Skeletal muscle cell (primary cell): ENCODE measurements at regions not wholly inside any gene's neighbourhood (a gene's known extent, or its start where the extent isn't known, plus 50 kb on each side); places are given as distances from the start of the nearest gene placed in this dataset.
"Not testable (repeated sequence)": the region's sequence is repeated elsewhere in the genome, so short reads cannot be mapped to it uniquely, and the experiment has no call there.

Source experiments
- DNase-seq: peaks from one replicate; pipeline ENCODE4 v3.0.0-alpha.2; 2010; ENCODE audit warnings: low read depth
- H3K4me3 ChIP-seq: 2 replicates; pipeline ENCODE4 v1.5.1; 2011; ENCODE audit warnings: low read depth, mild to moderate bottlenecking, control low read depth, low read length, moderate library complexity

DNA sequence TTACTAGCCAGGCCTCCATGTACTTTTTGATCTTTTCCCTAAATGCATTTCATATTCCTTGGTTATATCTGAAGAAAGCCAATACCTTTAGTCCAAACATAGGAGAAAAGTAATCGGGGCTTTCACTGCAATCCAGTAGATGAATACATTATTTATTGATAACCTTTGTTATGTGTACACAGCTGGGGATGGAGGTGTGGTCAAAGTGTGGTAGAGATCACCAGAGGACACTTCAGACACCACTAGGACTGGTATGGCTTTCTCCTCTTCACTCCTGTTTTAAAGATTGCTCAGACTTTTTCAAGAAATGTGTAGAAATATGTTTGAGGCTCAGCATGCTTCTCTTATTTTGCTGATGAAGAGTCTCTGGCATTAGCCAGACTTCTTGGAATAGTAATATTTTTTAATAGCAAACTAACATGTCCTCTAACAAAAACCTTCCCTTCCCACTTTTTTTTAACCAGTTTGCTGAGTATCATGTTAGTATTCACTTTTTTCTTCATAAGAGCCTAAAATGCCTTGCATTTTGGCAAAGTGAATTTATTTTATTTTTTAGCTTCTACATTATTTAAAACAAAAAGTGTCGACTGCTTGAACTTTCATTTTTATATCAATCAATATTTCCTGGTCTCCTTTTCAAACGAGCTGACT is 65.6 kb upstream of the MBNL1 start:
- no peak overlapping the region for H3K4me3 ChIP-seq
- DNase-seq = no peak

DNA sequence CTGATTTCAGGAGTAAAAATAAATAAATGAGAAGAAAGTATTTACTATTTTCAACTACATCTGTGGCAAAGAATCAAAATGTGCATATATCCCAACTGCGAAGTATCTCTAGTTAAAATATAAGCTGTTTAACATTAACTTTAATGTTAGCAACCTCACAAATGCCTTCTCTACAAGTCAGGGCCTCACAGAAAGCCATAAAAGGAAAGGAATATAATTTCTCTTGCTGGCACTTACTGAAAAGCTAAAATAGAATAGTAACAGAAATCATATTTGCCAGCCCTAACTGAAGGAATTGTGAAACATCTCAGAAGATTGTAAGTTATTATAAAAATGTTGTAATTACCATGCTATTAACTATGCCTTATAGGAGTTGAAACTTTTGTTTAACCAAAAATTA is 65.1 kb upstream of the MBNL1 start:
- no peak overlapping the region for H3K4me3 ChIP-seq
- DNase-seq = no peak

DNA sequence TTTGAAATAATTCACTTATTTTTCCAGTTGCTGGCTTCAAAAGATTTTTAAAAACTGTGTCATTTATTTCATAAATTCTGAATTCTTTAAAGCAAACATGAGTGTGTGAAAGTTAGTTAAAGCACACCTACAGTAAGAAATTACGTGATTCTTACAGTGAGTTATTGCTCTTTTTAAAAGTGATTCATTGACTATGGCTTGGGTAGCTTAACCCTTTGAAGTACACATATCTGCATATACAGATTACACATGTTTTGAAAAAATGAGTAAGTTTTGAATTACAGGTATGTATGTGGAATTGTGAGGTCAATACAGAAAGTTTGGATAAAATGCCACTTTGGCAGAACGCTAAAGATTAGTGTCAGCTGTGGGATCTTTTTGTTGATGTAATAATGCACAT is 64.5 kb upstream of the MBNL1 start:
- no peak overlapping the region for H3K4me3 ChIP-seq

DNA sequence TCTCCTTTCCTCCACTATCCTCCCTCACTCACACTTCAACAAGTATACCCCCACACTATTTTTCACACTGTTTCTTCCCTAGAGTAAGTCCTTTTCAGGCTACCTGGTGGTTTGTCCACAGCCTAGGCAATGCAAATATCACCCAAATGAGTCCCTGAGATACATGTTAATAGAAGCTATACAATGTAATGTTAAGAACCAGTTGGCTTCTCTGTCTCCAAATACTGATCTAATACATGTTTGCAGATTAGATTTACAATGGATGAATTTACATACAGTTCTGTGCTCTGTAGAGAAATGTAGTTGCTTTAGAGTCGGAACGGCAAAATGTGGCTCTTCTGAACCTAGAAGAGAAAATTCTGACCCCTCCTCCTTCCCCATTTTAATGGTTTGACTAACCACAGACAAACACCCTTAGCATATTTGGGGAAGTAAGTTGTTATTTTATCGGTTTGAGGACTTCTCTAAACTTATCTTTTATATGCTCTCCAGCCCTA is 63.6 kb upstream of the MBNL1 start:
- DNase-seq = no peak
- no peak overlapping the region for H3K4me3 ChIP-seq

More for the DNA sequence above, 64.5 kb upstream of the MBNL1 start:
- no peak for DNase-seq

DNA sequence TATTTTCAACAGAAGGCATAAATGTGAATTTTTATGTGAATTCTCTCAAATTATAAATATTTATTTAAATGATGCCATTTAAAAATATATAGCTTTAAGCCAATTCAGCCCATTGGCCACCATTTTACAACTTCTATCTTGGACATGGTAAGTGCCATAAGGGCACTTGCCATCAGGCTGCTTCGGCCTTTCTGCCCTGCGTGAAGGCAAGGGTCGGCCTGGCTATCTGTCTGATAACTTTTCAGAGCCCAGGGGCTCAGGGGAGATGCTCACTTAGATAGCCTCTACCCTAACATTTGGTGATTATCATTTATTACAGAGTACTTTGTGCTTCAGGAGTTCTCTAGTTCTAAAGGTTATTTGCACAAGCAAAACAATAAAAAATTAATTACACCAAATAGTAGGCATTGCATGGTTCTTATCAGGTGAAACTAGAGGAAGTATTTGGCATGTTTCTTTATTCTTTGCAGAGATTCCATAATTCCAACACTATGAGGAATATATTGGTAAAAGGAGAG is 62.4 kb upstream of the MBNL1 start:
- DNase-seq = no peak
- no peak overlapping the region for H3K4me3 ChIP-seq

DNA sequence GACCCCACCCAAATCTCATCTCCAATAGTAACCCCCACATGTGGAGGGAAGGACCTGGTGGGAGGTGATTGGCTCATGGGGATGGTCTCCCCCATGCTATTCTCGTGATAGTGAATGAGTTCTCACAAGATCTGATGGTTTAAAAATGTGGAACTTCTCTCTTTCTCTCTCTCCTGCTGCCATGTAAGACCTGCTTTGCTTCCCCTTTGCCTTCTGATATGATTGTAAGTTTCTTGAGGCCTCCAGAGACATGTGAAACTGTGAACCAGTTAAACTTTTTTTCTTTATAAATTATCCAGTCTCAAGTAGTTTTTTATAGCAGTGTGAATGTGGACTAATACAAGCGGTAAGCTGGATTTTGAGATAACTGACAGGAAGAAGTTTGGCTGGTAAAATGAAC is 60.3 kb upstream of the MBNL1 start:
- DNase-seq = no peak
- no peak overlapping the region for H3K4me3 ChIP-seq

DNA sequence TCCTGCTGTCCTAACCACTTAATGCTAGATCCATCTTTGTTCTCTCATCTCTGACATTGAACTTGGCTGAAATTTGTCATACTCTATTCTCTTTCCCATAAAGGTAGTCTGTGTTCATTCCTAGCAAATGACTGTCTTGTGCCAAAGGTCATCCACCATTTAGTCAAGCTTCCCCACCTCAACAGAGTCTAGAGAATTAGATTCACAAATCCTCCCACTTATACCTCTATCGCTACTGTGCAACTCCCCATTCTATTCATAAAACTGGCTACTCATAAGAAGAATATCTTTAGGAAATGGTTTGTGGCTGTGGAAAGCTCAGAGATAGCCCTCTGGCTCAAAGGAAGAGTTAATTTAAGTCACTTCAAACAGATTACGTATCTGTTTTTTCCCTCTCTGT is 59.7 kb upstream of the MBNL1 start:
- H3K4me3 ChIP-seq = no peak overlapping the region
- no peak for DNase-seq

DNA sequence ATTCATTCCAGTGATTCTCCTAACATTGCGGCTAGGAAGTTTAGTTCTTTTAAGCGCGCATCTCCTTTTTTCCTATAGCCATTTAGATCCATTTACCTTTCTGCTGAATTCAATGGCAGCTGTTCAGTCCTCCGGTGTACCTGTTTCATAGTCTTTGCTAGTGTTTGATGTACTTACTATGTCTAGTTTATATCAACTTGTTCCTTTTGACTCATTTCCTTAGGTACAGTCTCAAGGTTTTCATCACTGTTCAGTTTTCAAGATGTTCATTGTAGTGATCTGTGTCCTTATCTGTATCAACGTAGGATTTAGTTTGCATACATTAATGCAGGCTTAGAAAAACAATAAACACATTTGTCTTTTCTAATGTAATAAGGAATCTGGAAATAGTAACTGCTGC is 59.0 kb upstream of the MBNL1 start:
- DNase-seq = no peak
- no peak overlapping the region for H3K4me3 ChIP-seq

DNA sequence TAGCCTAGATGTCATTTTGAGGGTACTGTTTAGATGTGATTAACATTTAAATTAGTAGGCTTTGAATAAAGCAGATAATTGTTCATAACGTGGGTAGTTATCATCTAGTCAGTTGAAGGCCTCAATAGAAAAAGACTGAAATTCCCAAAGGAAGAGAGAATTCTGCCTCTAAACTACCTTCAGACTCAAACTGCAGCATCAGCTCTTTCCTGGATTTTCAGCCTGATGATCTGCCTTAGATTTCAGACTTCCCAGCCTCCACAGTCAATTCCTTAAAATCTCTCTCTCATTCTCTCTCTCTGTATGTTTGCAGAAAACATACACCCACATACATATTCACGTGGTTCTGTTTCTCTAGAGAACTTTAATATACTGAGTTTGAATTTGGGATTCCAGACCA is 58.0 kb upstream of the MBNL1 start:
- DNase-seq = no peak
- H3K4me3 ChIP-seq = no peak overlapping the region

DNA sequence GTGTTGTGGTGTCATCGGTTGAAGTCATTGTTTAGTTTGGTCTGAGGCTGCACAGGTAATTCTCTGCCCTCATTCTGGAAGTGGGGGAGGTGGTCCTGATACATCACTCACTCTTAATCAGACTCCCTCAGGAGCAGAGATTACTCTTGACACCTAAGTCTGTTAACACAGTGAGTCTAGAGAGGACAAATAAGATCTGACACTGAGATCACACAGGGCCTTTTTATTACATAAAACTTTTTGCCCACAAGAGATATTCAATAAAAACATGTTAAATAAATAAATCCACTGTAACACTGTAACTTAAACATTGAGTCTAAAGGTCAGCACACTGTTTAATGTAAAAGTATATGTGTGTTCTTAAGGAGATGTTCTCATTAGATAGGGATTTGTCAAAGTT is 57.1 kb upstream of the MBNL1 start:
- no peak overlapping the region for H3K4me3 ChIP-seq
- no peak for DNase-seq

DNA sequence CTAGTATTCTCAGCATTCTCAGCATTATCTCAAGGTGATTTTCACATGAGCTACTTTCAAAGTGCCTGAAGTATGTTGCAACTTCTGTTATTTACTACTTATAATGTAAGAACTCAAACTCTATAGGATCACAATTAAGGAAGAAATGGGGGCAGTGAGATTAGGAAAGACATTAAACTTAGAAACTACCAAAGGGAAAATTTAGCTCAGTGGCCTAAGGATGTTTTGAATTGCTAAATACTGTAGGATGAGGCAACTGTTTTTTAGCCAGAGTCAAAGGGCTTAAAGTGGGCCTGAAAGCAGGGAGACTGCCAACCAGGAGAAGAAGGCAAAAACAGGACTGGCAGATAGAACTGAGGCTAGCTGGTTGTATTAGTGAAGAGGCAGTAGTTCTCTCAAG is 55.5 kb upstream of the MBNL1 start:
- no peak for DNase-seq
- H3K4me3 ChIP-seq = no peak overlapping the region

DNA sequence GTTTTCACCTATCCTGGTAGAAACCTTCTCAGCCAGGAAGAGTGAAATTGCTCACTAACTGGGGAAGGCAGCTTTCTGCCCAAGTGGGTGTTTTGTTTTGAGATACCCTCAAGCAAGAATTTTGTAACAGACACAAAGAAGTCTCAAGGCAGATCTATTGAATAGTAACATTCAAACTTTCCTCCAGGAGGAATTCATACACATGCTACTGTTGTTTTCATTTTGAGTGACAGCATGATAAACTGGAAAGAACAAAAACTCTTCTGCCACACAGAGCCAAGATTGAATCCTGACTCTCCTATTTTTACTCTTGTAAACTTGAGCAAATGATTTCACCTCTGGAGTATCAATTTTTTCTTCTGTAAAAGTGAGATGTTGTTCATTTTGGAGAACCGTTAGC is 54.8 kb upstream of the MBNL1 start:
- no peak overlapping the region for H3K4me3 ChIP-seq

DNA sequence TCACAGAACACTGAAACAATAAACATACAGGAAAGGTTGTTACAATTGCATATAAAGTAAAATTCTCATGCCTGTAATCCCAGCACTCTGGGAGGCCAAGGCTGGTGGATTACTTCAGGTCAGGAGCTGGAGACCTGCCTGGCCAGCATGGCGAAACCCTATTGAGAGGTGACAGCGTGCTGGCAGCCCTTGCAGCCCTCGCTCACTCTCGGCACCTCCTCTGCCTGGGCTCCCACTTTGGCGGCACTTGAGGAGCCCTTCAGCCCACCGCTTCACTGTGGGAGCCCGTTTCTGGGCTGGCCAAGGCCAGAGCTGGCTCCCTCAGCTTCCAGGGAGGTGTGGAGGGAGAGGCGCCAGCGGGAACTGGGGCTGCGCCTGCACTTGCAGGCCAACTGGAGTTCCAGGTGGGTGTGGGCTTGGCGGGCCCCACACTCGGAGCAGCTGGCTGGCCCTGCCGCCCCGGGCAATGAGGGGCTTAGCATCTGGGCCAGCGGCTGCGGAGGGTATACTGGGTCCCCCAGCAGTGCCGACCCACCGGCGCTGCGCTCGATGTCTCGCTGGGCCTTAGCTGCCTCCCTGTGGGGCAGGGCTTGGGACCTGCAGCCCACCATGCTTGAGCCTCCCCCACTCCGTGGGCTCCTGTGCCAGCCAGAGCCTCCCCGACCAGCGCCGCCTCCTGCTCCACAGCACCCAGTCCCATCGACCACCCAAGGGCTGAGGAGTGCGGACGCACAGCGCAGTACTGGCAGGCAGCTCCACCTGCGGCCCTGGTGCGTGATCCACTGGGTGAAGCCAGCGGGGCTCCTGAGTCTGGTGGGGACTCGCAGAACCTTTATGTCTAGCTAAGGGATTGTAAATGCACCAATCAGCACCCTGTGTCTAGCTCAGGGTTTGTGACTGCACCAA is 51.5 kb upstream of the MBNL1 start:
- H3K4me3 ChIP-seq, DNase-seq: not testable (repeated sequence)

More for the DNA sequence above, 54.8 kb upstream of the MBNL1 start:
- no peak for DNase-seq

DNA sequence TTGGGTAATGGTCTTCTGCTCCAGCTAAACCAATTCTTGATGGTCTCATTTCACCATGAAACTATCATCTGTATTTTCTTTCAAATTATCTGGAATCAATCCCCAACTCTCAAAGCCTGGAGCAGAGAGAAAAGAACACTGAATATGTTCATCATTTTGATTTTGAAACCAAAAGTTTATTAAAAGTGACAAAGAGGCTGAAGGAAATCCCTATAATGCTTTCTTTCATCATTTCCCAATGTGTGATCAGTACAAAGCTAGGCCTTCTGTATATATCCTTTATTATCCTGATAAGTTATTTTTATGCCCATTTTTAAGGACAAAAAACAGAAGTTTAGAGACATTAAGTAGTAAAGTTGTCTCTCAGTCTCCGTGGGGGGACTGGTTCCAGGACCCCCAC is 50.1 kb upstream of the MBNL1 start:
- H3K4me3 ChIP-seq = no peak overlapping the region

More for the DNA sequence above, 50.1 kb upstream of the MBNL1 start:
- DNase-seq = no peak
